ENCODE measurements at regions not wholly inside any gene's neighbourhood (a gene's known extent, or its start where the extent isn't known, plus 50 kb on each side); places are given as distances from the start of the nearest gene placed in this dataset.

- DNase-seq (ENCODE audit: low read depth in 2 of 2): no peak
These were observed 284.8 kb upstream of the CCL2 start for GRCh38 chr17:33970279-33970678.

- no peak for DNase-seq (ENCODE audit: low read depth in 2 of 2)
These were observed 282.3 kb upstream of the CCL2 start for GRCh38 chr17:33972763-33973162.

- no peak for DNase-seq (ENCODE audit: low read depth in 2 of 2)
These were observed 281.6 kb upstream of the CCL2 start for GRCh38 chr17:33973491-33973890.

GRCh38 chr17:33974276-33974675 is 280.8 kb upstream of the CCL2 start:
- DNase-seq (ENCODE audit: low read depth in 2 of 2): no peak

GRCh38 chr17:33976831-33977230 is 278.3 kb upstream of the CCL2 start:
- no peak for DNase-seq (ENCODE audit: low read depth in 2 of 2)

GRCh38 chr17:33977729-33978514 is 277.2 kb upstream of the CCL2 start:
- DNase-seq (ENCODE audit: low read depth in 2 of 2): no peak

- DNase-seq (ENCODE audit: low read depth in 2 of 2): no peak
These were observed 276.2 kb upstream of the CCL2 start for GRCh38 chr17:33978889-33979288.

GRCh38 chr17:33980193-33980592 is 274.9 kb upstream of the CCL2 start:
- no peak for DNase-seq (ENCODE audit: low read depth in 2 of 2)

GRCh38 chr17:33981711-33982601 is 273.1 kb upstream of the CCL2 start:
- DNase-seq (ENCODE audit: low read depth in 2 of 2): no peak

GRCh38 chr17:33982909-33983308 is 272.2 kb upstream of the CCL2 start:
- DNase-seq (ENCODE audit: low read depth in 2 of 2): no peak

GRCh38 chr17:33983824-33984574 is 271.1 kb upstream of the CCL2 start:
- no peak for DNase-seq (ENCODE audit: low read depth in 2 of 2)

GRCh38 chr17:33986088-33986487 is 269.0 kb upstream of the CCL2 start:
- no peak for DNase-seq (ENCODE audit: low read depth in 2 of 2)

GRCh38 chr17:33986566-33986965 is 268.5 kb upstream of the CCL2 start:
- no peak for DNase-seq (ENCODE audit: low read depth in 2 of 2)

GRCh38 chr17:33987162-33987561 is 267.9 kb upstream of the CCL2 start:
- DNase-seq (ENCODE audit: low read depth in 2 of 2): no peak

- no peak for DNase-seq (ENCODE audit: low read depth in 2 of 2)
These were observed 265.5 kb upstream of the CCL2 start for GRCh38 chr17:33989361-33990148.

- DNase-seq (ENCODE audit: low read depth in 2 of 2): no peak
These were observed 264.0 kb upstream of the CCL2 start for GRCh38 chr17:33990943-33991706.

- no peak for DNase-seq (ENCODE audit: low read depth in 2 of 2)
These were observed 263.0 kb upstream of the CCL2 start for GRCh38 chr17:33992113-33992512.

GRCh38 chr17:34000639-34001038 is 254.4 kb upstream of the CCL2 start:
- no peak for DNase-seq (ENCODE audit: low read depth in 2 of 2)

GRCh38 chr17:34001246-34001645 is 253.8 kb upstream of the CCL2 start:
- no peak for DNase-seq (ENCODE audit: low read depth in 2 of 2)

- no peak for DNase-seq (ENCODE audit: low read depth in 2 of 2)
These were observed 249.0 kb upstream of the CCL2 start for GRCh38 chr17:34006126-34006525.

- DNase-seq (ENCODE audit: low read depth in 2 of 2): no peak
These were observed 247.0 kb upstream of the CCL2 start for GRCh38 chr17:34008125-34008524.

Data from stimulated activated CD8-positive, alpha-beta memory T cell treated with anti-CD3 and anti-CD28 coated beads, Interleukin-15, amount 100 ng/mL, for 48 hours (primary cell).